ENCODE measurements at regions not wholly inside any gene's neighbourhood (a gene's known extent, or its start where the extent isn't known, plus 50 kb on each side); places are given as distances from the start of the nearest gene placed in this dataset.
A peak's percentile ranks its signal among the peaks of the same experiment; 100 is the strongest.

- peak overlapping the region; percentile 19 for H3K9ac ChIP-seq (ENCODE audit: insufficient read length)
- H3K36me3 ChIP-seq (ENCODE audit: insufficient read depth, low read length): no peaks in the 10 kb centered on the region
- peak; percentile 12 for DNase-seq (ENCODE audit: low read depth, low spot score)
- peak overlapping the region; percentile 74 for H3K27ac ChIP-seq
- peak overlapping the region; percentile 14 for H3K4me3 ChIP-seq
- TF ChIP-seq FOXP2 (optimal IDR thresholded peaks at IDR 0.05; ENCODE audit: control extremely low read depth, extremely low read length, insufficient read depth): no peak
- no peak for TF ChIP-seq EZH2 (IDR thresholded peaks at IDR 0.05)
- no peak for TF ChIP-seq POLR2AphosphoS5 (IDR thresholded peaks at IDR 0.05; ENCODE audit: borderline replicate concordance, low read depth, low read length)
- H3K9me3 ChIP-seq (ENCODE audit: low read depth, low read length): no peaks in the 10 kb centered on the region
These were observed 141.8 kb upstream of the PBX1 start for GRCh38 chr1:164417016-164417704.

DNA sequence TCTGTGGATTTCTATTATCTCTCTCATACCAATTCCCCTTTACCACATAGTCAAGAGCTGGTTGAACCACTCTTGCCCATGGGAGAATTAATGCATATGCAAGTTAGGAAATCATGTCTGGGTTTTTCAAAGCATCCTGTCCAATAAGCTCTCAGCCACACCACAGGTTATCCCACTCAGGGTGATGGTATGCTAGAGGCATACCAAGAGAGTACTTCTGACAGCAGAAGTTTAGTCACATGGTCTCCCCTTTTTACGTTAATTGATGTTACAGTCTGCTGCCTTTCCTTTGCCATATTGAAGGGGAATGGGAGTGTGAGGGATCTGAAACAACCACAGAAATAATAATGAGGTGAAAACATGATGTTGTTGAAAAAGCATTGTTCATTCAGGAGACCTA is 135.8 kb upstream of the PBX1 start:
- H3K36me3 ChIP-seq (ENCODE audit: insufficient read depth, low read length): no peaks in the 10 kb centered on the region
- H3K27ac ChIP-seq: no peak overlapping the region
- H3K9ac ChIP-seq (ENCODE audit: insufficient read length): no peak overlapping the region
- H3K9me3 ChIP-seq (ENCODE audit: low read depth, low read length): no peaks in the 10 kb centered on the region
- H3K4me3 ChIP-seq: no peak overlapping the region
- DNase-seq (ENCODE audit: low read depth, low spot score): no peak
- TF ChIP-seq POLR2AphosphoS5 (IDR thresholded peaks at IDR 0.05; ENCODE audit: borderline replicate concordance, low read depth, low read length): no peak
- TF ChIP-seq FOXP2 (optimal IDR thresholded peaks at IDR 0.05; ENCODE audit: control extremely low read depth, extremely low read length, insufficient read depth): no peak
- no peak for TF ChIP-seq EZH2 (IDR thresholded peaks at IDR 0.05)

DNA sequence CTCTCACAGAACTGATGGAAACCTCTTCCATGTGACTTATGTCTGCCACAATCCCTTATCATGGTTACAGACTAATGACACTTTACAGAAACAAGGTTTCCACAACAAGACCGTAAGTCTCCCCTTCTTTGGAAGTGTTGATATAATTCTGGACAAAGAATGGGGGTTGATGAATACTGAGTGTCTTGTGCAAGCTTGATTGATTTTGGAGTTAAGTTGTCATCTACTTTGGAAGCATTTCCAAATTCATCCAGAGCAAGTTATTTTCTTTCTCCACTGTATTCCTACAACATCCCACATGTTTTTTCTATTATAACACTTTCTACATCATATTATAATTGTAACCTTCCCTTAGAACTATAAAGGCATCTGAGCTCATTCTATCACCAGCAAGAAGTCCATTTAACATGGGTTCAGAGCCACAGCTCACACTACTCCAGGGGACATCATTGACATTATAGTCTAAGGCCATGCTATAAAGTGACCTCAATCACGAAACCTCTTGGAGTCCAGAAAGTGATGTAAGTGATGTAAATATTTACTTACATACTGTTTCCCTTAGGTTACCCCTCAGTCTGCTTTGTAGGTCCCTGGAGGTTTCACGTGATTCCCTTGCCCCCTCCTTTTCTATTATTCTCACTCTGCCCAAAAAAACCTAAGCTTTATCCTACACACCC is 125.7 kb upstream of the PBX1 start:
- H3K4me3 ChIP-seq: no peak overlapping the region
- no peak overlapping the region for H3K27ac ChIP-seq
- no peaks in the 10 kb centered on the region for H3K36me3 ChIP-seq (ENCODE audit: insufficient read depth, low read length)
- DNase-seq (ENCODE audit: low read depth, low spot score): no peak
- TF ChIP-seq FOXP2 (optimal IDR thresholded peaks at IDR 0.05; ENCODE audit: control extremely low read depth, extremely low read length, insufficient read depth) (no peak), POLR2AphosphoS5 (IDR thresholded peaks at IDR 0.05; ENCODE audit: borderline replicate concordance, low read depth, low read length) (no peak), EZH2 (IDR thresholded peaks at IDR 0.05) (no peak)
- no peak overlapping the region for H3K9ac ChIP-seq (ENCODE audit: insufficient read length)
- H3K9me3 ChIP-seq (ENCODE audit: low read depth, low read length): no peaks in the 10 kb centered on the region

- TF ChIP-seq FOXP2 (optimal IDR thresholded peaks at IDR 0.05; ENCODE audit: control extremely low read depth, extremely low read length, insufficient read depth): no peak
- no peak for TF ChIP-seq EZH2 (IDR thresholded peaks at IDR 0.05)
- no peak for TF ChIP-seq POLR2AphosphoS5 (IDR thresholded peaks at IDR 0.05; ENCODE audit: borderline replicate concordance, low read depth, low read length)
- Histone ChIP-seq H3K4me3 (no peak overlapping the region), H3K9me3 (ENCODE audit: low read depth, low read length) (no peaks in the 10 kb centered on the region), H3K27ac (no peak overlapping the region), H3K9ac (ENCODE audit: insufficient read length) (no peak overlapping the region), H3K36me3 (ENCODE audit: insufficient read depth, low read length) (no peaks in the 10 kb centered on the region)
- no peak for DNase-seq (ENCODE audit: low read depth, low spot score)
These were observed 125.2 kb upstream of the PBX1 start for GRCh38 chr1:164433818-164434170.

- no peak for TF ChIP-seq FOXP2 (optimal IDR thresholded peaks at IDR 0.05; ENCODE audit: control extremely low read depth, extremely low read length, insufficient read depth)
- no peak for TF ChIP-seq POLR2AphosphoS5 (IDR thresholded peaks at IDR 0.05; ENCODE audit: borderline replicate concordance, low read depth, low read length)
- TF ChIP-seq EZH2 (IDR thresholded peaks at IDR 0.05): no peak
- H3K4me3 ChIP-seq: no peak overlapping the region
- no peaks in the 10 kb centered on the region for H3K36me3 ChIP-seq (ENCODE audit: insufficient read depth, low read length)
- no peak overlapping the region for H3K9ac ChIP-seq (ENCODE audit: insufficient read length)
- H3K9me3 ChIP-seq (ENCODE audit: low read depth, low read length): no peaks in the 10 kb centered on the region
- no peak for DNase-seq (ENCODE audit: low read depth, low spot score)
- H3K27ac ChIP-seq: no peak overlapping the region
These were observed 118.8 kb upstream of the PBX1 start for GRCh38 chr1:164440232-164440631.

GRCh38 chr1:164443166-164443565 is 115.8 kb upstream of the PBX1 start:
- DNase-seq (ENCODE audit: low read depth, low spot score): no peak
- TF ChIP-seq EZH2 (IDR thresholded peaks at IDR 0.05): no peak
- no peak for TF ChIP-seq FOXP2 (optimal IDR thresholded peaks at IDR 0.05; ENCODE audit: control extremely low read depth, extremely low read length, insufficient read depth)
- Histone ChIP-seq H3K36me3 (ENCODE audit: insufficient read depth, low read length) (no peaks in the 10 kb centered on the region), H3K4me3 (no peak overlapping the region), H3K9me3 (ENCODE audit: low read depth, low read length) (no peaks in the 10 kb centered on the region), H3K9ac (ENCODE audit: insufficient read length) (no peak overlapping the region), H3K27ac (no peak overlapping the region)

- no peak overlapping the region for H3K9ac ChIP-seq (ENCODE audit: insufficient read length)
- TF ChIP-seq EZH2 (IDR thresholded peaks at IDR 0.05): no peak
- no peaks in the 10 kb centered on the region for H3K9me3 ChIP-seq (ENCODE audit: low read depth, low read length)
- no peak for DNase-seq (ENCODE audit: low read depth, low spot score)
- no peak overlapping the region for H3K27ac ChIP-seq
- no peak overlapping the region for H3K4me3 ChIP-seq
- no peaks in the 10 kb centered on the region for H3K36me3 ChIP-seq (ENCODE audit: insufficient read depth, low read length)
These were observed 115.1 kb upstream of the PBX1 start for GRCh38 chr1:164443836-164444235.

GRCh38 chr1:164446020-164446419 is 113.0 kb upstream of the PBX1 start:
- no peak for TF ChIP-seq FOXP2 (optimal IDR thresholded peaks at IDR 0.05; ENCODE audit: control extremely low read depth, extremely low read length, insufficient read depth)
- TF ChIP-seq EZH2 (IDR thresholded peaks at IDR 0.05): no peak
- no peak for TF ChIP-seq POLR2AphosphoS5 (IDR thresholded peaks at IDR 0.05; ENCODE audit: borderline replicate concordance, low read depth, low read length)
- H3K4me3 ChIP-seq: no peak overlapping the region
- H3K9ac ChIP-seq (ENCODE audit: insufficient read length): no peak overlapping the region
- DNase-seq (ENCODE audit: low read depth, low spot score): no peak
- no peak overlapping the region for H3K27ac ChIP-seq
- H3K9me3 ChIP-seq (ENCODE audit: low read depth, low read length): no peaks in the 10 kb centered on the region
- H3K36me3 ChIP-seq (ENCODE audit: insufficient read depth, low read length): no peaks in the 10 kb centered on the region

DNA sequence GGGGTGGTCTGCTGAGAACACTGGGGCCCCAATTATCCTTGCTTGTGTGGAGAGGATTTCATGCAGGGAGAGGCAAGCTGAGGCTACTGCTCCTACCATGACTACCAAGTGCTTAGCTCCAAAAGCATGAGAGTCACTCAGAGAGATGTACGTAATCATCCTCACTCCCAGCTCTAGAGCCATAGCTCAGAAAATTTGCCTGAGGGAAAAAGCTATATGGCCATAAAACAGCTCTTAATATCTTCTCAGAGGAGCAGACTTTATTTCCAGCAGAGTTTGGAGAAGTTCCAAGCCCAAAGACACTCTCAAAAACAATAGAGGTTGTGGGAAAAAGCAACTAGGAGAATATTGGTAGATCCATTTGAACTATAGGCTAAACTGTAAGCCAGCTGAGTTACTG is 106.4 kb upstream of the PBX1 start:
- H3K27ac ChIP-seq: peak overlapping the region; percentile 33; the same call in 1 of the 2 replicates
- H3K4me3 ChIP-seq: peak overlapping the region; percentile 44; the same call in 1 of the 2 replicates
- TF ChIP-seq EZH2 (IDR thresholded peaks at IDR 0.05) (no peak), FOXP2 (optimal IDR thresholded peaks at IDR 0.05; ENCODE audit: control extremely low read depth, extremely low read length, insufficient read depth) (no peak), POLR2AphosphoS5 (IDR thresholded peaks at IDR 0.05; ENCODE audit: borderline replicate concordance, low read depth, low read length) (peak; percentile 31; the same call in 1 of the 2 replicates)
- no peaks in the 10 kb centered on the region for H3K36me3 ChIP-seq (ENCODE audit: insufficient read depth, low read length)
- H3K9me3 ChIP-seq (ENCODE audit: low read depth, low read length): 0 out of 2 replicates have a peak, but pooled peaks cover 8% of the 10 kb centered on the region
- no peak overlapping the region for H3K9ac ChIP-seq (ENCODE audit: insufficient read length)
- peak; percentile 97 for DNase-seq (ENCODE audit: low read depth, low spot score)
